Thoracic aorta (tissue), 2 donors: ENCODE measurements at regions not wholly inside any gene's neighbourhood (a gene's known extent, or its start where the extent isn't known, plus 50 kb on each side); places are given as distances from the start of the nearest gene placed in this dataset.
A peak's percentile ranks its signal among the peaks of the same experiment; 100 is the strongest.

ENCODE experiments used
- ATAC-seq: fragments of 150-250 bp; one replicate; pipeline ENCODE4 v1.8.0; 2017; ENCODE audit warnings: low read depth; ENCODE audit not compliant: insufficient number of reproducible peaks, low FRiP score
- DNase-seq: peaks from one replicate; pipeline ENCODE4 v3.0.0-alpha.2; 2020; ENCODE audit warnings: low spot score
- H3K27ac ChIP-seq, 2 donors: fragments of 200-600 bp; sonication (generic); 1 replicate in 1 of 2; 2 replicates in 1 of 2; pipeline ENCODE4 v1.5.1; 2016; ENCODE audit warnings: mild to moderate bottlenecking in 2 of 2, moderate library complexity in 2 of 2
- H3K27me3 ChIP-seq: fragments of 200-600 bp; sonication (generic); replicated peaks from 2 replicates; pipeline ENCODE4 v1.6.0; 2016; ENCODE audit warnings: mild to moderate bottlenecking; ENCODE audit not compliant: insufficient read depth
- H3K36me3 ChIP-seq: fragments of 200-600 bp; sonication (generic); one replicate; pipeline ENCODE4 v1.5.1; 2016
- H3K4me1 ChIP-seq, 2 donors: fragments of 200-600 bp; sonication (generic); 1 replicate in 1 of 2; 2 replicates in 1 of 2; pipeline versions ENCODE4 v1.5.1 to v1.6.0; 2016; ENCODE audit warnings: low read depth in 2 of 2, mild to moderate bottlenecking in 1 of 2; ENCODE audit not compliant: control insufficient read depth in 1 of 2
- H3K4me3 ChIP-seq: fragments of 200-600 bp; sonication (generic); 2 replicates; pipeline ENCODE4 v1.5.1; 2016; ENCODE audit warnings: mild to moderate bottlenecking
- H3K9me3 ChIP-seq: fragments of 200-600 bp; sonication (generic); 2 replicates; pipeline ENCODE4 v1.5.1; 2016
- CTCF ChIP-seq: fragments of 200-600 bp; sonication (generic); IDR thresholded peaks from one replicate; pipeline ENCODE4 v1.5.1; 2019; ENCODE audit warnings: antibody characterized with exemption

- no peak for DNase-seq
- no peaks in the 10 kb centered on the region for H3K27me3 ChIP-seq
- no peak overlapping the region for H3K27ac ChIP-seq
- no peak overlapping the region for H3K4me3 ChIP-seq
- no peak for ATAC-seq
- H3K9me3 ChIP-seq, result no peaks in the 10 kb centered on the region
- H3K4me1 ChIP-seq, result no peaks in the 10 kb centered on the region
- TF ChIP-seq CTCF, result no peak
- no peaks in the 10 kb centered on the region for H3K36me3 ChIP-seq
Measured at GRCh38 chrX:13939741-13940597, 89.7 kb downstream of the GEMIN8 start.

GRCh38 chrX:13938829-13939530, 90.7 kb downstream of the GEMIN8 start:
- Histone ChIP-seq H3K36me3 (no peaks in the 10 kb centered on the region), H3K27me3 (no peaks in the 10 kb centered on the region), H3K27ac (no peak overlapping the region), H3K4me3 (peak overlapping the region; percentile 73), H3K9me3 (no peaks in the 10 kb centered on the region), H3K4me1 (no peaks in the 10 kb centered on the region)
- no peak for TF ChIP-seq CTCF
- ATAC-seq, result no peak
- no peak for DNase-seq

GRCh38 chrX:13938051-13938828, 91.5 kb downstream of the GEMIN8 start:
- H3K4me3 ChIP-seq, result peak overlapping the region; percentile 73
- no peaks in the 10 kb centered on the region for H3K9me3 ChIP-seq
- no peaks in the 10 kb centered on the region for H3K4me1 ChIP-seq
- no peak for DNase-seq
- H3K27me3 ChIP-seq, result no peaks in the 10 kb centered on the region
- no peak for TF ChIP-seq CTCF
- no peak for ATAC-seq
- H3K27ac ChIP-seq, result no peak overlapping the region
- H3K36me3 ChIP-seq, result no peaks in the 10 kb centered on the region

- no peak for TF ChIP-seq CTCF
- Histone ChIP-seq H3K9me3 (no peaks in the 10 kb centered on the region), H3K4me1 (no peaks in the 10 kb centered on the region), H3K4me3 (peak overlapping the region; percentile 73), H3K27me3 (no peaks in the 10 kb centered on the region), H3K36me3 (no peaks in the 10 kb centered on the region), H3K27ac (no peak overlapping the region)
- ATAC-seq, result peak; percentile 6
- no peak for DNase-seq
Measured at GRCh38 chrX:13937370-13938050, 92.2 kb downstream of the GEMIN8 start.
